OCI-LY1 (cell line): ENCODE measurements at regions not wholly inside any gene's neighbourhood (a gene's known extent, or its start where the extent isn't known, plus 50 kb on each side); places are given as distances from the start of the nearest gene placed in this dataset.

Source experiments
- EZH2 ChIP-seq: fragments of 200-600 bp; sonication (generic), shearing (Covaris generic); IDR thresholded peaks from 2 replicates; pipeline ENCODE4 v1.8.0; 2017; ENCODE audit warnings: borderline replicate concordance, mixed run types, mild to moderate bottlenecking, antibody characterized with exemption, low read length, moderate library complexity, mixed read lengths
- TF ChIP-seq, protein P1 (sequence below): fragments of 200-600 bp; sonication (generic), shearing (Covaris generic); IDR thresholded peaks from 2 replicates; pipeline ENCODE4 v1.5.1; 2017; ENCODE audit warnings: mild to moderate bottlenecking, antibody characterized with exemption, low read length, moderate library complexity, mixed read lengths

DNA sequence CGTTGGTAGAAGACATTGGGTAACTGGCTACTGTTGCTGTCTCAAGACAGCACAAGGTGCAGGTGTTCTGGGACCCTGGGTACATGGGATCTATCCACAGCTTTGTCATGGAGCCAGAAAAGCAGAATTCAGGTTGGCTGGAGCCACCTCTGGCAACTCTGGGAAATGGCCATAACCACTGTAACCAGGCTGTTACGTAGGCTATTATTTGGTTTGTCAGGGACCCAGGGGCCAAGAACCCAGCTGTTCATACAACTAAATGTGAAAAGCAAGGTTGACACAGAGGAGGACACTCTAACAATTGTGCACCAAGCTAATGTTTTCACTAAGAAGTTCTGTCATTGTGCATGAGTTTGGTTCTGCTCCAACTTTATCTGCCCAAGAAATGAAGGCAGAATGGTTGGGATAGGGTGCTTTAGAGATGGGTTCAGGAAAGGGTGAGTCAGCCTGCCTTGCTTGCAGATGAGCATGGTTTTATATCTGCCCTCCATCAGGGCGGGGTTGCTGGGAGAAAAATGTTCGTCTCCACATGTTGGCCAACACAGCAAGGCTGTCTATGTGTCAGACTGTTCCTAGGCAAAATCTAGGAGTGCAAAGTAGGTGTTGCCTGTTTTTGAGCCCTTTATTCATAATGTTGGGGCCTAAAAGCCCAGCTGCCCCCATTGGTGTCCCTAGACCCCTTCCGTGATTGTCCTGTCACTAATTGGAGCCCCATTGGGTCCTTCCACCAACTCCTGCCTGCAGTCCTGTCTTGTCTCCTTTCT, 131.3 kb upstream of the DAP start:
- TF ChIP-seq, protein P1, sequence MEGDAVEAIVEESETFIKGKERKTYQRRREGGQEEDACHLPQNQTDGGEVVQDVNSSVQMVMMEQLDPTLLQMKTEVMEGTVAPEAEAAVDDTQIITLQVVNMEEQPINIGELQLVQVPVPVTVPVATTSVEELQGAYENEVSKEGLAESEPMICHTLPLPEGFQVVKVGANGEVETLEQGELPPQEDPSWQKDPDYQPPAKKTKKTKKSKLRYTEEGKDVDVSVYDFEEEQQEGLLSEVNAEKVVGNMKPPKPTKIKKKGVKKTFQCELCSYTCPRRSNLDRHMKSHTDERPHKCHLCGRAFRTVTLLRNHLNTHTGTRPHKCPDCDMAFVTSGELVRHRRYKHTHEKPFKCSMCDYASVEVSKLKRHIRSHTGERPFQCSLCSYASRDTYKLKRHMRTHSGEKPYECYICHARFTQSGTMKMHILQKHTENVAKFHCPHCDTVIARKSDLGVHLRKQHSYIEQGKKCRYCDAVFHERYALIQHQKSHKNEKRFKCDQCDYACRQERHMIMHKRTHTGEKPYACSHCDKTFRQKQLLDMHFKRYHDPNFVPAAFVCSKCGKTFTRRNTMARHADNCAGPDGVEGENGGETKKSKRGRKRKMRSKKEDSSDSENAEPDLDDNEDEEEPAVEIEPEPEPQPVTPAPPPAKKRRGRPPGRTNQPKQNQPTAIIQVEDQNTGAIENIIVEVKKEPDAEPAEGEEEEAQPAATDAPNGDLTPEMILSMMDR, result no peak
- TF ChIP-seq EZH2, result no peak
